Heart right ventricle (tissue), 16 donors: ENCODE measurements at regions not wholly inside any gene's neighbourhood (a gene's known extent, or its start where the extent isn't known, plus 50 kb on each side); places are given as distances from the start of the nearest gene placed in this dataset.

Experiments
- ATAC-seq, 8 donors: fragments of 200-7000 bp; cut with Tn5 transposase; one replicate each; pipeline ENCODE4 v1.9.1; 2020; ENCODE audit warnings: mild to moderate bottlenecking in 8 of 8, moderate library complexity in 8 of 8, moderate number of reproducible peaks in 1 of 8
- DNase-seq, 2 donors: peaks; one replicate each; pipeline ENCODE4 v3.0.0-alpha.2; 2020
- H3K27ac ChIP-seq, 10 donors: fragments of 200-600 bp; sonication (generic) in 2 of 10; one replicate each; pipeline versions ENCODE4 v1.5.0 to v1.8.0; 2020 to 2022; ENCODE audit warnings: mild to moderate bottlenecking in 3 of 10
- H3K27me3 ChIP-seq, 7 donors: fragments of 200-600 bp; one replicate each; pipeline ENCODE4 v1.8.0; 2021 to 2022; ENCODE audit warnings: mild to moderate bottlenecking in 2 of 7
- H3K36me3 ChIP-seq, 9 donors: fragments of 200-600 bp; sonication (generic) in 1 of 9; one replicate each; pipeline versions ENCODE4 v1.5.0 to v1.8.0; 2020 to 2022; ENCODE audit warnings: mild to moderate bottlenecking in 2 of 9
- H3K4me1 ChIP-seq, 9 donors: fragments of 200-600 bp; sonication (generic) in 1 of 9; one replicate each; pipeline versions ENCODE4 v1.5.0 to v1.8.0; 2020 to 2022; ENCODE audit warnings: mild to moderate bottlenecking in 4 of 9
- H3K4me3 ChIP-seq, 10 donors: fragments of 200-600 bp; sonication (generic) in 2 of 10; one replicate each; pipeline versions ENCODE4 v1.5.0 to v1.8.0; 2020 to 2022; ENCODE audit warnings: mild to moderate bottlenecking in 7 of 10, moderate library complexity in 2 of 10
- H3K9me3 ChIP-seq, 11 donors: fragments of 200-600 bp in 10 of 11; sonication (generic) in 2 of 11; one replicate each; pipeline versions ENCODE4 v1.5.0 to v1.8.0; 2013 to 2022; ENCODE audit warnings: mild to moderate bottlenecking in 2 of 11, control low read depth in 1 of 11, moderate library complexity in 1 of 11
- WGBS, 2 donors: extraction: QIAGEN DNeasy Blood & Tissue Kit; methylation state at CpG; one replicate each; pipeline ENCODE4 v1.1.7; 2013; ENCODE audit warnings: inconsistent platforms in 1 of 2; 5-methylcytosine and 5-hydroxymethylcytosine counted together
- intact Hi-C, 10 donors: fragments of 100-400 bp; cut with DNase I; formaldehyde crosslinking; loops; one replicate each; pipeline versions ENCODE4 v1.11.1 to v1.14.2; 2022
- TF ChIP-seq, protein P1 (sequence below), 9 donors: fragments of 200-600 bp; sonication (generic) in 2 of 9; IDR thresholded peaks; one replicate each; pipeline versions ENCODE4 v1.5.0 to v1.8.0; 2021 to 2022; ENCODE audit warnings: antibody characterized with exemption in 9 of 9, mild to moderate bottlenecking in 5 of 9, moderate library complexity in 1 of 9
- donor health status: Arrhythmogenic right ventricular cardiomyopathy.
- donor health status: ischemic (EF 13 %, LVEDD 7.1; RV severe dilation, severe dysfunction).
- donor health status: healthy with polysubstance abuse.
- donor health status: DM: no; HTN: yes; CAD: no.
- donor health status: DM: no; HTN: no; CAD: no.
- donor health status: ischemic (EF 25% LVEDD 6.9; RV normal size, moderate dysfunction).
- donor health status: ischemic (EF 25% LVEDD 5.7; RV mildly dilated, moderate dysfunction).
- donor health status: healthy.
- donor health status: DM: yes; HTN: yes; CAD: no.
- donor health status: Ischemic cardiomyopathy.
- donor health status: ischemic (EF 35%, LVEDD 5.7; RV mildly dilated, moderate dysfunction).
- donor health status: nonischemic (EF 11% LVEDD 7.7; RV severe dilation, severe dysfunction).
- donor health status: DM: yes; HTN: yes; CAD: no.
- donor health status: PGD.
- donor health status: ischemic (EF 29% LVEDD 5.4; RV normal size, mild dysfunction).
- donor health status: nonischemic (EF 23%, LVEDD 6.1; RV moderate dilation, normal function).

DNA sequence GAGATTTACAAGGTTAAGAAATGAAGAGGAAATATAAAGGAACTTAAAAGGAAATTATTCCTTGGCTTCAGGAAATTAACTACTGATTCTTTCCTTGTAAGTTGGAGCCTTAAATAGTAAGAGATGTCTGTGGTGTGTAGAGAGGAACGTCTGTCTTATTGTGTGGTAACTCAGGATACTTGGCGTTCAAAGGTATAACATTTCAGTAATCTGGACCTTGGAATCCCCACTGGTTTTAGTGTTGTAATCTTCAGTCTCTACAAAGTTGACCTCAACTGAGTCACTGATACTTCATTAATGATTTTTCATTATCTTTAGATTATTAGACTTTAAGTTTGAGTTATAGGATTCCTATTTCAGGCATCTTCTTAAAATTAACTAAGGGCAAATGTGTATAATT, 79.1 kb upstream of the LSM6 start:
- Histone ChIP-seq H3K4me3 (no peak overlapping the region), H3K27me3 (no peaks in the 10 kb centered on the region), H3K27ac (no peak overlapping the region), H3K36me3 (no peaks in the 10 kb centered on the region), H3K9me3 (peaks cover 0 to 2% (median 0%) of the 10 kb centered on the region in 11 donors), H3K4me1 (no peaks in the 10 kb centered on the region)
- TF ChIP-seq, protein P1, sequence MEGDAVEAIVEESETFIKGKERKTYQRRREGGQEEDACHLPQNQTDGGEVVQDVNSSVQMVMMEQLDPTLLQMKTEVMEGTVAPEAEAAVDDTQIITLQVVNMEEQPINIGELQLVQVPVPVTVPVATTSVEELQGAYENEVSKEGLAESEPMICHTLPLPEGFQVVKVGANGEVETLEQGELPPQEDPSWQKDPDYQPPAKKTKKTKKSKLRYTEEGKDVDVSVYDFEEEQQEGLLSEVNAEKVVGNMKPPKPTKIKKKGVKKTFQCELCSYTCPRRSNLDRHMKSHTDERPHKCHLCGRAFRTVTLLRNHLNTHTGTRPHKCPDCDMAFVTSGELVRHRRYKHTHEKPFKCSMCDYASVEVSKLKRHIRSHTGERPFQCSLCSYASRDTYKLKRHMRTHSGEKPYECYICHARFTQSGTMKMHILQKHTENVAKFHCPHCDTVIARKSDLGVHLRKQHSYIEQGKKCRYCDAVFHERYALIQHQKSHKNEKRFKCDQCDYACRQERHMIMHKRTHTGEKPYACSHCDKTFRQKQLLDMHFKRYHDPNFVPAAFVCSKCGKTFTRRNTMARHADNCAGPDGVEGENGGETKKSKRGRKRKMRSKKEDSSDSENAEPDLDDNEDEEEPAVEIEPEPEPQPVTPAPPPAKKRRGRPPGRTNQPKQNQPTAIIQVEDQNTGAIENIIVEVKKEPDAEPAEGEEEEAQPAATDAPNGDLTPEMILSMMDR (IDR thresholded peaks at IDR 0.05), result no peak
- intact Hi-C loops, result loop anchor here in 7 of 10 donors (5.0 to 10.0 kb wide), 5 partner anchors 138 to 1001 kb away; no protein-coding TSS in a partner anchor
- ATAC-seq (no peak), DNase-seq (no peak)
- 71 to 72% methylated on average over 2 of the region's 2 CpGs for WGBS, 2 donors

DNA sequence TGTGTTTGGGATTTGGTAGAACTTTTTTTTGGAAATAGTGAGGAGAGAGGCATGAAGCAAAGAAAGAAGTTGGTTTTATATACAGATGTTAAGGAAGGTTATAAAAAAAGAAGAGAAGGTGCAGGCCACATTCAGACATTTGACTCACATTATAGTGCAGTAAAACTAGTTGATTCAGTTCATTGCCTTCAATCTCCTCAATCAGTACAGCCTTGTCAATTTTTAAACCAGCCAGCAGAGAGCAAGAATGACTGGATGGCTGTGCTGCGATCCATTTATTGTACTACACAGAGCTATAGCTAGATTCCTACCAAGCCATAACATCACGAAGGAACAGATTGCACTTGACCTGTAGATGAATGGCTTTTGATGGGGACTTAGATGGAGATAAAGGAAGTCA, 79.7 kb upstream of the LSM6 start:
- TF ChIP-seq, protein P1 (IDR thresholded peaks at IDR 0.05), result no peak
- DNase-seq, result no peak
- H3K27me3 ChIP-seq, result no peaks in the 10 kb centered on the region
- H3K9me3 ChIP-seq, result peaks cover 0 to 2% (median 0%) of the 10 kb centered on the region in 11 donors
- H3K27ac ChIP-seq, result no peak overlapping the region
- WGBS, 2 donors, result 90 to 93% methylated on average over 2 of the region's 2 CpGs
- H3K36me3 ChIP-seq, result no peaks in the 10 kb centered on the region
- intact Hi-C loops, result loop anchor here in 7 of 10 donors (2.0 to 10.0 kb wide), 6 partner anchors 139 to 1001 kb away; no protein-coding TSS in a partner anchor
- no peak overlapping the region for H3K4me3 ChIP-seq
- ATAC-seq, result no peak
- H3K4me1 ChIP-seq, result no peaks in the 10 kb centered on the region

DNA sequence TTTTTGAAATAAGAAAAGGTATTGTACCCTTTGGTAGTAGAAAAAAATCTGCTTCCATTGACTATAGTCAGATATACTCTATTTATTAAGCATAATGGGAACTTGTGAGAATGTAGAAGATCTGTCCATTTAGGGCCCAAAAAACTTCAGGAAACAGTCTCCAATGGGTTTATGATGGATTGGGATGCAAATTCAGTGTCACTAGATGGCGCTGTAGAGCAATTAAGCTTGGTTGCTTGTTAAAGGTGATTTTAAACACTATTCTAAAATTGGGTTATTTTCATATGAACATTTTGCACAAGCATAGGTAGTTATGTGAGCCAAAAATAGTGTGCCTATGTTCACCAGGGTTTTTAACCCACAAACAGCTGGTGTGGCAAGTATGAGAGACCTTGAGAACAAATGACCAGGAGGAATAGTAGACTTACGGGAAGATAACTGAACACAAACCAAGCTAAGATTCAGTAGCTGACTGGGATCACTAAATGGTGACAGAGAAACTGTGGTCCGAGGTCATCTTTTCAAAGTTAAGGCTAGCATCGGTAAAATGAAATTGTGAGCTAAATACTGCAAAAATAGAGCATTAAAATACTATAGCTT, 80.3 kb upstream of the LSM6 start:
- 56% methylated on average over 4 of the region's 4 CpGs for WGBS, 2 donors
- Histone ChIP-seq H3K4me1 (no peaks in the 10 kb centered on the region), H3K4me3 (no peak overlapping the region), H3K27ac (no peak overlapping the region), H3K9me3 (no peaks in the 10 kb centered on the region), H3K27me3 (no peaks in the 10 kb centered on the region), H3K36me3 (no peaks in the 10 kb centered on the region)
- DNase-seq, result peak in 1 of 2 donors; percentile 27
- ATAC-seq, result no peak
- TF ChIP-seq, protein P1 (IDR thresholded peaks at IDR 0.05), result peak; percentile 33 to 75 (median 70)
- intact Hi-C loops, result loop anchor here in 7 of 10 donors (2.0 to 10.0 kb wide), 6 partner anchors 140 to 1002 kb away; no protein-coding TSS in a partner anchor

DNA sequence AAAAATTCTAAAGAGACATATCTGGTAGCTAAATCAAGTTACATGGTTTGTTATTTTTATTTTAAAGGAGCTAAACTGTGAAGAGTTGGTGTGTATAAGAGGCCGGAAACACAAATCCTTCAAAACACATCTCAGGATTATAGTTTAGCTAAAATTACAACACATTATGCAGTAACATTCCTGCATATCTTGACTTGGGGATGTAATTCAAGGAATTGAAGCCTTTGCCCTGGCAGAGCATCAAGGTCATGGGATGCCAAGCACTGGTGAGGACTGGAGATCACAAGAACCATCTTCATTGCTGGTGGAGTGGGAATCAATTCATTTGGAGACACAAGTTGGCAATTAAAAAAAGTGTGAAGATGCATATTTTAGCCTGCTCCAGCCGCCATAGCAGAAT, 86.8 kb upstream of the LSM6 start:
- H3K4me3 ChIP-seq, result no peak overlapping the region
- no peaks in the 10 kb centered on the region for H3K4me1 ChIP-seq
- intact Hi-C loops, result no loop called here
- H3K36me3 ChIP-seq, result no peaks in the 10 kb centered on the region
- TF ChIP-seq, protein P1 (IDR thresholded peaks at IDR 0.05), result no peak
- H3K27me3 ChIP-seq, result no peaks in the 10 kb centered on the region
- no peaks in the 10 kb centered on the region for H3K9me3 ChIP-seq
- no peak overlapping the region for H3K27ac ChIP-seq
- WGBS, 2 donors, result 96 to 98% methylated on average over 2 of the region's 2 CpGs
- ATAC-seq (no peak), DNase-seq (no peak)
